Fibroblast of pulmonary artery (primary cell): ENCODE measurements at regions not wholly inside any gene's neighbourhood (a gene's known extent, or its start where the extent isn't known, plus 50 kb on each side); places are given as distances from the start of the nearest gene placed in this dataset.
A peak's percentile ranks its signal among the peaks of the same experiment; 100 is the strongest.
"Not testable (repeated sequence)": the region's sequence is repeated elsewhere in the genome, so short reads cannot be mapped to it uniquely, and the experiment has no call there.

Source experiments
- DNase-seq: peaks from one replicate; pipeline ENCODE4 v3.0.0-alpha.2; 2010; ENCODE audit warnings: low read depth
- H3K4me3 ChIP-seq: replicated peaks from 2 replicates; pipeline ENCODE4 v1.5.1; 2011; ENCODE audit warnings: low read depth, mild to moderate bottlenecking, control low read depth, low read length, moderate library complexity
- CTCF ChIP-seq: IDR thresholded peaks from 2 replicates; pipeline ENCODE4 v1.5.1; 2011; ENCODE audit warnings: mild to moderate bottlenecking, control low read depth, low read length, inconsistent platforms; ENCODE audit errors: missing control alignments

- H3K4me3 ChIP-seq, DNase-seq: not testable (repeated sequence)
Measured at GRCh38 chr7:66490979-66491378, 137.7 kb upstream of the KCTD7 start.

GRCh38 chr7:66492405-66492804, 136.3 kb upstream of the KCTD7 start:
- peak overlapping the region; percentile 72 for H3K4me3 ChIP-seq
- not testable (repeated sequence) for DNase-seq

GRCh38 chr7:66493235-66494205, 135.2 kb upstream of the KCTD7 start:
- TF ChIP-seq CTCF: peak; percentile 37
- H3K4me3 ChIP-seq: peak overlapping the region; percentile 72
- peak; percentile 99 for DNase-seq

GRCh38 chr7:66497346-66497745, 131.3 kb upstream of the KCTD7 start:
- DNase-seq: no peak
- H3K4me3 ChIP-seq: no peak overlapping the region
- TF ChIP-seq CTCF: no peak

GRCh38 chr7:66500087-66500486, 128.6 kb upstream of the KCTD7 start:
- TF ChIP-seq CTCF: no peak

GRCh38 chr7:66502230-66503035, 126.2 kb upstream of the KCTD7 start:
- TF ChIP-seq CTCF: peak; percentile 9
- no peak for DNase-seq
- H3K4me3 ChIP-seq: no peak overlapping the region

More at GRCh38 chr7:66500087-66500486, 128.6 kb upstream of the KCTD7 start:
- H3K4me3 ChIP-seq: no peak overlapping the region
- DNase-seq: no peak

- DNase-seq: no peak
- no peak for TF ChIP-seq CTCF
- no peak overlapping the region for H3K4me3 ChIP-seq
Measured at GRCh38 chr7:66503036-66503370, 125.7 kb upstream of the KCTD7 start.
